ENCODE measurements at regions not wholly inside any gene's neighbourhood (a gene's known extent, or its start where the extent isn't known, plus 50 kb on each side); places are given as distances from the start of the nearest gene placed in this dataset.

DNA sequence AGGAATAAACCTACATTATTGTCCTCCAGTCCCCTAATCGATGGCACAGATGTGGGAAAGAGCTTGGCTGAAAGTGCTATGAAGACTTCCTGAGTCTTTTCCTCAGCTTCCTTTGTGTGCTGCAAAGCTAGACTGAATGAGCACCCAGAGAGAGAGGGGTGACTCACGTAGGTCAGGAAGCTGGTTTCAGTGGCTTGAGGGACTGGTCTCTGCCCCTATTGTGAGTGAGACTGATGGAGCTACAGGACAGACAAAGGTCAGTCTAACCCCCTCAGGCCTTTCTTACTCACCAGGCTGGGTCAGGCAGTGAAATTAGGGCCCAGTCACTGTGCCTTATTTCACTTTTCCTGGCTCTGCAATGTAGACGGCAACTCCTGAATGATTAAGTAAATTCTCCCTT lies 171.1 kb upstream of the GRB10 start:
- H3K9me3 ChIP-seq: no peaks in the 10 kb centered on the region
- H3K36me3 ChIP-seq: no peaks in the 10 kb centered on the region
- no peaks in the 10 kb centered on the region for H3K4me1 ChIP-seq
- no peak overlapping the region for H3K4me3 ChIP-seq (replicated peaks in 1 of 3)
- DNase-seq: no peak
- TF ChIP-seq, protein P1, sequence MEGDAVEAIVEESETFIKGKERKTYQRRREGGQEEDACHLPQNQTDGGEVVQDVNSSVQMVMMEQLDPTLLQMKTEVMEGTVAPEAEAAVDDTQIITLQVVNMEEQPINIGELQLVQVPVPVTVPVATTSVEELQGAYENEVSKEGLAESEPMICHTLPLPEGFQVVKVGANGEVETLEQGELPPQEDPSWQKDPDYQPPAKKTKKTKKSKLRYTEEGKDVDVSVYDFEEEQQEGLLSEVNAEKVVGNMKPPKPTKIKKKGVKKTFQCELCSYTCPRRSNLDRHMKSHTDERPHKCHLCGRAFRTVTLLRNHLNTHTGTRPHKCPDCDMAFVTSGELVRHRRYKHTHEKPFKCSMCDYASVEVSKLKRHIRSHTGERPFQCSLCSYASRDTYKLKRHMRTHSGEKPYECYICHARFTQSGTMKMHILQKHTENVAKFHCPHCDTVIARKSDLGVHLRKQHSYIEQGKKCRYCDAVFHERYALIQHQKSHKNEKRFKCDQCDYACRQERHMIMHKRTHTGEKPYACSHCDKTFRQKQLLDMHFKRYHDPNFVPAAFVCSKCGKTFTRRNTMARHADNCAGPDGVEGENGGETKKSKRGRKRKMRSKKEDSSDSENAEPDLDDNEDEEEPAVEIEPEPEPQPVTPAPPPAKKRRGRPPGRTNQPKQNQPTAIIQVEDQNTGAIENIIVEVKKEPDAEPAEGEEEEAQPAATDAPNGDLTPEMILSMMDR (IDR thresholded peaks at IDR 0.05): no peak
- TF ChIP-seq POLR2A (IDR thresholded peaks at IDR 0.05): no peak
- H3K27me3 ChIP-seq: no peaks in the 10 kb centered on the region
- no peak overlapping the region for H3K27ac ChIP-seq
- WGBS, 2 donors: 68 to 72% methylated on average over 3 of the region's 3 CpGs
- intact Hi-C loops (cut with DNase I): no loop called here

GRCh38 chr7:50953303-50953702 lies 170.6 kb upstream of the GRB10 start:
- Histone ChIP-seq H3K4me3 (replicated peaks in 1 of 3) (no peak overlapping the region), H3K9me3 (no peaks in the 10 kb centered on the region), H3K4me1 (no peaks in the 10 kb centered on the region), H3K36me3 (no peaks in the 10 kb centered on the region), H3K27ac (no peak overlapping the region), H3K27me3 (no peaks in the 10 kb centered on the region)
- WGBS, 2 donors: 81 to 82% methylated on average over 6 of the region's 6 CpGs
- TF ChIP-seq, protein P1 (IDR thresholded peaks at IDR 0.05): no peak
- TF ChIP-seq POLR2A (IDR thresholded peaks at IDR 0.05): no peak
- no peak for DNase-seq
- intact Hi-C loops (cut with DNase I): no loop called here

- Histone ChIP-seq H3K27ac (no peak overlapping the region), H3K36me3 (no peaks in the 10 kb centered on the region), H3K4me1 (no peaks in the 10 kb centered on the region), H3K4me3 (replicated peaks in 1 of 3) (no peak overlapping the region), H3K9me3 (no peaks in the 10 kb centered on the region), H3K27me3 (no peaks in the 10 kb centered on the region)
- WGBS, 2 donors: 53 to 58% methylated on average over 3 of the region's 3 CpGs
- TF ChIP-seq, protein P1 (IDR thresholded peaks at IDR 0.05): no peak
- TF ChIP-seq POLR2A (IDR thresholded peaks at IDR 0.05): no peak
- intact Hi-C loops (cut with DNase I): no loop called here
- DNase-seq: no peak
These were observed 169.8 kb upstream of the GRB10 start for GRCh38 chr7:50952544-50952943.

- no peak overlapping the region for H3K27ac ChIP-seq
These were observed 169.4 kb upstream of the GRB10 start for GRCh38 chr7:50952120-50952519.

GRCh38 chr7:50943482-50943881 lies 160.8 kb upstream of the GRB10 start:
- no peak for DNase-seq
- 90 to 95% methylated on average over 2 of the region's 2 CpGs for WGBS, 2 donors
- H3K9me3 ChIP-seq: no peaks in the 10 kb centered on the region
- H3K36me3 ChIP-seq: no peaks in the 10 kb centered on the region
- TF ChIP-seq POLR2A (IDR thresholded peaks at IDR 0.05): no peak
- TF ChIP-seq, protein P1 (IDR thresholded peaks at IDR 0.05): no peak
- H3K27me3 ChIP-seq: no peaks in the 10 kb centered on the region
- no peak overlapping the region for H3K27ac ChIP-seq
- no peaks in the 10 kb centered on the region for H3K4me1 ChIP-seq
- no peak overlapping the region for H3K4me3 ChIP-seq (replicated peaks in 1 of 3)
- intact Hi-C loops (cut with DNase I): no loop called here

More at GRCh38 chr7:50952120-50952519, 169.4 kb upstream of the GRB10 start:
- Histone ChIP-seq H3K27me3 (no peaks in the 10 kb centered on the region), H3K4me1 (no peaks in the 10 kb centered on the region), H3K9me3 (no peaks in the 10 kb centered on the region), H3K36me3 (no peaks in the 10 kb centered on the region), H3K4me3 (replicated peaks in 1 of 3) (no peak overlapping the region)
- no peak for DNase-seq
- intact Hi-C loops (cut with DNase I): no loop called here
- TF ChIP-seq POLR2A (IDR thresholded peaks at IDR 0.05): no peak
- TF ChIP-seq, protein P1 (IDR thresholded peaks at IDR 0.05): no peak
- 78 to 92% methylated on average over 1 of the region's 1 CpG for WGBS, 2 donors

Data from thyroid gland (tissue), 4 donors.